Loucy (cell line): ENCODE measurements at regions not wholly inside any gene's neighbourhood (a gene's known extent, or its start where the extent isn't known, plus 50 kb on each side); places are given as distances from the start of the nearest gene placed in this dataset.

Experiments used
- H2AFZ ChIP-seq: fragments of 200-600 bp; sonication (generic); 2 replicates; pipeline ENCODE4 v1.6.0; 2016; ENCODE audit warnings: antibody characterized with exemption, mild to moderate bottlenecking, low read length, moderate library complexity
- H3F3A ChIP-seq: fragments of 200-600 bp; 2 replicates; pipeline ENCODE4 v1.6.0; 2016; ENCODE audit warnings: antibody characterized with exemption, low read depth, mild to moderate bottlenecking
- H3K27me3 ChIP-seq: fragments of 200-600 bp; sonication (generic); 2 replicates; pipeline ENCODE4 v1.6.1; 2014; ENCODE audit warnings: low read length, mild to moderate bottlenecking; ENCODE audit not compliant: insufficient read depth, poor library complexity, severe bottlenecking
- H3K36me3 ChIP-seq: fragments of 200-600 bp; sonication (generic); 2 replicates; pipeline ENCODE4 v1.6.1; 2016; ENCODE audit warnings: low read length; ENCODE audit not compliant: insufficient read depth
- H3K4me1 ChIP-seq: fragments of 200-600 bp; sonication (generic); 2 replicates; pipeline ENCODE4 v1.5.1; 2014; ENCODE audit warnings: low read length, mild to moderate bottlenecking; ENCODE audit not compliant: insufficient read depth, poor library complexity, severe bottlenecking
- H3K4me2 ChIP-seq: fragments of 200-600 bp; sonication (generic); 2 replicates; pipeline ENCODE4 v1.6.0; 2014; ENCODE audit warnings: antibody characterized with exemption, low read length, low read depth, mild to moderate bottlenecking; ENCODE audit not compliant: poor library complexity, severe bottlenecking
- H3K4me3 ChIP-seq: fragments of 200-600 bp; sonication (generic); 2 replicates; pipeline ENCODE4 v1.5.1; 2014; ENCODE audit warnings: low read length, mild to moderate bottlenecking, mixed read lengths; ENCODE audit not compliant: poor library complexity, severe bottlenecking
- H3K79me2 ChIP-seq: fragments of 200-600 bp; sonication (generic); 2 replicates; pipeline ENCODE4 v1.6.1; 2014; ENCODE audit warnings: low read length; ENCODE audit not compliant: insufficient read depth
- H3K9ac ChIP-seq: fragments of 200-600 bp; sonication (generic); 2 replicates; pipeline ENCODE4 v1.6.0; 2014; ENCODE audit warnings: mild to moderate bottlenecking, low read depth, low read length, moderate library complexity; ENCODE audit not compliant: poor library complexity, severe bottlenecking
- H3K9me2 ChIP-seq: fragments of 200-600 bp; sonication (generic); replicated peaks from 2 replicates; pipeline ENCODE4 v1.6.1; 2016; ENCODE audit warnings: low read depth, low read length, mixed read lengths
- H3K9me3 ChIP-seq: fragments of 200-600 bp; sonication (generic); 2 replicates; pipeline ENCODE4 v1.6.1; 2014; ENCODE audit warnings: mild to moderate bottlenecking, antibody characterized with exemption, low read length, low read depth; ENCODE audit not compliant: insufficient read depth
- H4K20me1 ChIP-seq: fragments of 200-600 bp; sonication (generic); 2 replicates; pipeline ENCODE4 v1.6.0; 2014; ENCODE audit warnings: antibody characterized with exemption, low read length, mild to moderate bottlenecking; ENCODE audit not compliant: insufficient read depth, poor library complexity, severe bottlenecking
- CTCF ChIP-seq: fragments of 200-600 bp; sonication (generic); conservative IDR thresholded peaks from 2 replicates; pipeline ENCODE4 v1.5.1; 2014; ENCODE audit warnings: mild to moderate bottlenecking, antibody characterized with exemption, low read length
- EZH2phosphoT487 ChIP-seq: fragments of 200-600 bp; IDR thresholded peaks from 2 replicates; pipeline ENCODE4 v1.6.1; 2018; ENCODE audit warnings: antibody characterized with exemption, mild to moderate bottlenecking, moderate library complexity, borderline replicate concordance

- Histone ChIP-seq H3K4me1 (no peaks in the 10 kb centered on the region), H3K9me2 (no peaks in the 10 kb centered on the region; the same call in 1 of the 2 replicates), H3F3A (no peaks in the 10 kb centered on the region), H3K9me3 (no peaks in the 10 kb centered on the region), H4K20me1 (no peaks in the 10 kb centered on the region), H3K27me3 (no peaks in the 10 kb centered on the region), H3K4me3 (no peak overlapping the region), H3K36me3 (no peaks in the 10 kb centered on the region), H2AFZ (no peak overlapping the region), H3K4me2 (no peak overlapping the region), H3K9ac (no peak overlapping the region), H3K79me2 (no peaks in the 10 kb centered on the region)
- TF ChIP-seq EZH2phosphoT487 (no peak), CTCF (no peak)
These were observed 348.6 kb downstream of the CXXC4 start for GRCh38 chr4:104146048-104146447.

- Histone ChIP-seq H3K9me2 (no peaks in the 10 kb centered on the region), H3F3A (no peaks in the 10 kb centered on the region), H3K36me3 (no peaks in the 10 kb centered on the region), H3K27me3 (no peaks in the 10 kb centered on the region), H3K9me3 (no peaks in the 10 kb centered on the region), H3K4me3 (no peak overlapping the region), H4K20me1 (no peaks in the 10 kb centered on the region), H3K4me1 (no peaks in the 10 kb centered on the region), H3K9ac (no peak overlapping the region), H2AFZ (no peak overlapping the region), H3K79me2 (no peaks in the 10 kb centered on the region), H3K4me2 (no peak overlapping the region)
- TF ChIP-seq EZH2phosphoT487 (no peak), CTCF (no peak)
These were observed 356.6 kb downstream of the CXXC4 start for GRCh38 chr4:104138116-104138515.

GRCh38 chr4:104129243-104129642, 365.5 kb downstream of the CXXC4 start:
- H3K79me2 ChIP-seq, result no peaks in the 10 kb centered on the region
- H3K9me2 ChIP-seq, result no peaks in the 10 kb centered on the region
- H3K9me3 ChIP-seq, result no peaks in the 10 kb centered on the region
- H3K9ac ChIP-seq, result no peak overlapping the region
- TF ChIP-seq CTCF (no peak), EZH2phosphoT487 (no peak)
- H4K20me1 ChIP-seq, result no peaks in the 10 kb centered on the region
- no peak overlapping the region for H3K4me2 ChIP-seq
- H3K4me3 ChIP-seq, result no peak overlapping the region
- no peak overlapping the region for H2AFZ ChIP-seq
- no peaks in the 10 kb centered on the region for H3K4me1 ChIP-seq
- no peaks in the 10 kb centered on the region for H3K36me3 ChIP-seq
- no peaks in the 10 kb centered on the region for H3K27me3 ChIP-seq
- H3F3A ChIP-seq, result no peaks in the 10 kb centered on the region
